H7 (cell line): ENCODE measurements at regions not wholly inside any gene's neighbourhood (a gene's known extent, or its start where the extent isn't known, plus 50 kb on each side); places are given as distances from the start of the nearest gene placed in this dataset.
A peak's percentile ranks its signal among the peaks of the same experiment; 100 is the strongest.

Experiments used
- DNase-seq: peaks from one replicate; pipeline ENCODE4 v3.0.0; 2012
- H3K27me3 ChIP-seq: 2 replicates; pipeline ENCODE4 v1.6.0; 2011; ENCODE audit warnings: mild to moderate bottlenecking, low read length; ENCODE audit not compliant: control insufficient read depth, insufficient read depth
- H3K36me3 ChIP-seq: replicated peaks from 2 replicates; pipeline ENCODE4 v1.5.1; 2011; ENCODE audit warnings: low read length; ENCODE audit not compliant: control insufficient read depth, insufficient read depth
- H3K4me3 ChIP-seq: 2 replicates; pipeline ENCODE4 v1.5.1; 2011; ENCODE audit warnings: low read depth, mild to moderate bottlenecking, control low read depth, low read length, moderate library complexity; ENCODE audit not compliant: insufficient read depth

DNA sequence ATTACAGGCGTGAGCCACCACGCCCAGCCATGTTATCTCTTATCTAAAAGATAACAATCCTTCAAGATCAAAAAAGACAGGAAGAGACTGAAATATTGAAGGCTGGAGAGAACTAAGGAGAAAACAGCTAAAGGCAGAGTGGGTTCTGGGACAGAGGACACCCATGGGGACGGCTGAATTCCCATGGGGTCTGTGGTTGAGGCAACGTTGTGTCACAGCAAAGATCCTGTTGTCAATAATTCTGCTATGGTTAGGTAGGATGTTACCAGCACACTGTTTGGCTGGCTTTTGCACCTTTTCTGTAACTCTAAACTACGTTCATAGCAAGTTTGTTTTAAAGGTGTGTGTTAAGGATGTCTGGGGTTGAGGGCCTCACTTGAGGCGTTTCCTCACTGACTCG lies 137.7 kb upstream of the APCDD1 start:
- no peak overlapping the region for H3K4me3 ChIP-seq
- DNase-seq: no peak
- H3K27me3 ChIP-seq: no peaks in the 10 kb centered on the region
- no peaks in the 10 kb centered on the region for H3K36me3 ChIP-seq

- H3K4me3 ChIP-seq: no peak overlapping the region
- no peak for DNase-seq
- H3K36me3 ChIP-seq: no peaks in the 10 kb centered on the region
- no peaks in the 10 kb centered on the region for H3K27me3 ChIP-seq
Observed at GRCh38 chr18:10317864-10318690, 136.4 kb upstream of the APCDD1 start.

DNA sequence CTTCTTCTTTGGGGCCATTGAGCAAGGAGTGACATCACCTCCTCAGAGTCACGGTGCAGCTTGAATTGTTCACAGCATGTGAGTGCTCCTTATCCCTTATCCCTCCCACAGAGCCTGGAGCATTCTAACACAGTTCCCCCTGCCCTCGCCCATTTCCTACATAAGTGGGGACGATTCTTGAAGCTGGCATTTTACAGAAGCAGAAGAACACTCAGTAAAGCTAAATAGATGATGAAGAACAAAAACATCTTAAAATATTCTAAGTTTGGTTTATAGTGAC lies 135.8 kb upstream of the APCDD1 start:
- Histone ChIP-seq H3K27me3 (no peaks in the 10 kb centered on the region), H3K36me3 (no peaks in the 10 kb centered on the region), H3K4me3 (no peak overlapping the region)
- DNase-seq: peak; percentile 53

DNA sequence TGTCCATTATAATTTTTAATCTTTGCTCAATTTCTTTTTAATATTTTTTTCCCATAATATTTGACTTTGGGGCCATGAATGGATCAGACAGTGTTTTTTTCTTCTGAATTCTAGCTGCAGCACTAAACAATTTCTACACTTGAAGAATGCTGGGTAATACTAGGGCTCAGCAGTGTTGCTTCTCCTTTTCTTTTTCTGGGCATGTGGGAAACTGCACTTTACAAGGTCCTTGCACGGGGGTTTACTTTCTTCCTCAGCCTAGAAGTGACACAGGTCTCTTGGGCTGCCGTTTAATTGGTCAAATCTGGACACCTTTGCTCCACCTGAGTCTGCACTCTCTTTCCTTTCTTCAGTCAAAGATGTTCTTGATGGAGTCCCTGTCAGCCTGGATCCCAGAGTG lies 135.4 kb upstream of the APCDD1 start:
- no peak for DNase-seq
- Histone ChIP-seq H3K27me3 (no peaks in the 10 kb centered on the region), H3K36me3 (no peaks in the 10 kb centered on the region), H3K4me3 (no peak overlapping the region)

- Histone ChIP-seq H3K27me3 (no peaks in the 10 kb centered on the region), H3K36me3 (no peaks in the 10 kb centered on the region), H3K4me3 (no peak overlapping the region)
- no peak for DNase-seq
Observed at GRCh38 chr18:10319914-10320600, 134.4 kb upstream of the APCDD1 start.

DNA sequence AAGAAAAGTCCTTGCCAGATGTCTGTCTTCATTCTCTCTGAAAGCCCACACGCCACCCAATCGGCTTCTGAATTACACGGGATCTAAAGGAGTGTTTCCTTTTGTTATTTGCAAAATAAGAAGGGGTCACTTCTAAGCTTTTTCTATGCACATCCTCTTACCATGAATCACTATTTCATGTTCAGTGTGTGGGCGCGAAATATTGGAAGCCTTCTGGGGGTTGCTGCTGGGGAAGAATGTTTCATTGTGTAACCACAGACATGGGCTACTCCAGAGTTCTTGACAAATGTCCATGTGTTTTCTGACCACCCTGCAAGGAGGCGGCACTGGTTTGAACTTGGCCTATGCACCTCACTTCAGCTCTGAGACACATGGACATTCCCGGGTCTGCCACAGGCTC lies 133.6 kb upstream of the APCDD1 start:
- no peak for DNase-seq
- no peaks in the 10 kb centered on the region for H3K36me3 ChIP-seq
- H3K27me3 ChIP-seq: no peaks in the 10 kb centered on the region
- no peak overlapping the region for H3K4me3 ChIP-seq

DNA sequence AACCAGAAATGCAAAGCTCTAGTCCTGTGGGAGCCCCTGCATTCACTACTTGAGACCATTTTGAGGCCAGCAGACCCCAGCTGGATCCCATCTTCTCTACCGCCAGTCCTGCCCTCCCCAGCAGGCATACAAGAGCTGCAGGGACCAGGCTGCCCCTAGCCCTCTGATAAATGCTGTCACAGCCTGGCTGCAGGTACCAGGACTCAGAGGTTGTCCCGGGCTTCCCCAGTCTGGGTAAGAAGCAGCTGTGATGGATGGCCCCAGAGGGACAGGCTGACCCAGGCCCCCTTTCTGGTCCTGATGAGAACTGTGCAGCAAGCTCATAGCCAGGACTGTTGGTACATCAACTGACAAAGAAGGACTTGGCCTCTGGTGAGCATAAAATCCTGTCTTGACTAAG lies 132.9 kb upstream of the APCDD1 start:
- no peaks in the 10 kb centered on the region for H3K36me3 ChIP-seq
- no peak overlapping the region for H3K4me3 ChIP-seq
- DNase-seq: no peak
- H3K27me3 ChIP-seq: no peaks in the 10 kb centered on the region

DNA sequence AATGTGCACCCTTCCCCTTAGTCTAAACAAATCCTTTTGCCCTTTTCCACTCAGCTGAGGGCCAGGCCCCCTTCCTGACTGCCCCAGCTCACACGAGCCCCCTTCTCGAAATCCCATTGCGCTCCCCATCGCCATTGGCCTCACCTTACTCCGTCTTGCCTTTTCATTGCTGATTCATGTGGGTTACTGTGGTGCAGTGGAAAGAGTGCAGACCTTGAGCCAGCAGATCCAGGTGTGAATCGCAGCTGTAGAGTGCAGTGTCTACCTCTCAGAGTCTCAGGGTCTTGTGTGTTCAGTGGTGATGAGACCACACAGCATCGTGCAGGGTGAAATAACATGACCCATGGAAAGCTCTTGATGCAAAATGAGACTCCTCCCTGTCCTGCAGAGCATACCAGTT lies 132.4 kb upstream of the APCDD1 start:
- Histone ChIP-seq H3K4me3 (no peak overlapping the region), H3K27me3 (no peaks in the 10 kb centered on the region), H3K36me3 (no peaks in the 10 kb centered on the region)
- DNase-seq: no peak

DNA sequence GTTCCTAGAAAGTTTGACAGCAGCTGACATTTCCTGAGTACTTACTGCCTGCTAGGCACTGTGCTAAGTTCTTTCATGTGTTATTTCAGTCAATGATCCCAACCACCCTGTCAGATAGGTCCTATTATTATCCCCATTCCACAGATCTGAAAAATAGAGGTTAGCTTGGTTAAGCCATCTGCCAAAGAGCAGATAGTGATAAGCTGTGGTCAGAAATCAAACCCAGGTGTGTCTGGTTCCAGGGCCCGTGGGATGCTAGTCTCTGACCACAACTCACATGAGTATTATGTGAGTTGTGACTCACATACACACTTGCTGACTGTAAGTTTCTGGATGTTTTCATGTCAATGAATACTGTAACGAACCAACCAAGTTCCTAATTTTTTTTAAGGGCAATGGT lies 132.0 kb upstream of the APCDD1 start:
- H3K36me3 ChIP-seq: no peaks in the 10 kb centered on the region
- H3K4me3 ChIP-seq: no peak overlapping the region
- H3K27me3 ChIP-seq: no peaks in the 10 kb centered on the region
- DNase-seq: no peak

GRCh38 chr18:10329101-10329500 lies 125.3 kb upstream of the APCDD1 start:
- H3K27me3 ChIP-seq: no peaks in the 10 kb centered on the region
- H3K36me3 ChIP-seq: no peaks in the 10 kb centered on the region
- no peak overlapping the region for H3K4me3 ChIP-seq
- DNase-seq: no peak

DNA sequence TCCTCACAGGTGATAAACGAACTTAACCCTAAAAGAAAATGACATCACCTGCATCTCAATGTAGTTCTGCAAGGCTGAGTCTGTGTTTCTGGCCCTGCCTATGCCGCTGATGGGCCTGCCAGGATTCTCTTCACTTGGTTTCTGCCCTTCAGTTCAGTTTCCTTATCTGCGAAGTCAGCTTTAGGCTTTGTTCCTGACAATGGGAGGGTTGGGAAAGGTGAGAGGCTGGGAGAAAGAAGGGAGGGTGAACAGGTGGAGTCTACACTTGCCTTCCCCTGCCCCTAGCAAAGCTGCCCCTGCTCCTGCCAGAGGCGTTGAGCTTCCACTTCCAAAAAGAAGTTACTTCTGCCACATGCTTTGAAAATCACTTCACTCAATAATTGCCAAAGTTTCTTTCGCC lies 124.0 kb upstream of the APCDD1 start:
- no peak overlapping the region for H3K4me3 ChIP-seq
- H3K36me3 ChIP-seq: no peaks in the 10 kb centered on the region
- no peaks in the 10 kb centered on the region for H3K27me3 ChIP-seq
- no peak for DNase-seq

DNA sequence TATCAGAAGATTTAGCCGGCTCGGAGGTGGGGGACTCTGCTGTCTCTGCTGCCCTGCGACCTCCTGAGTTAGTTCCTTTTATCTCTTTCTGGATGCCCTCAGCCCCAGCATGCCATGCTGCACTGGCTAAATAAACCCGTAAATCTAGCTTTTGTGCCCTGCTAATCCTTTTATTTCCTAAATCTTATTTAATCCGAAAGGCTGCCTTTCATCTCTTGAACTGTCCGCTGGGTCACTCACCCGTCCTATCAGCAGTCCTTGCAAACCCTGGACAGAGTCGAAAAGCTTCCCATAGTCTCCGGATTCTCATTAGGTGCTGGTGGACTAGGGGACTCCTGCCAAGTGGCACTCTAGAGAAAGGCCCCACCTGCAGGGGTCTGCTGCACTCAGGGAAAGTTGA lies 122.0 kb upstream of the APCDD1 start:
- Histone ChIP-seq H3K27me3 (no peaks in the 10 kb centered on the region), H3K4me3 (no peak overlapping the region), H3K36me3 (no peaks in the 10 kb centered on the region)
- DNase-seq: no peak

- Histone ChIP-seq H3K4me3 (no peak overlapping the region), H3K27me3 (no peaks in the 10 kb centered on the region), H3K36me3 (no peaks in the 10 kb centered on the region)
- no peak for DNase-seq
Observed at GRCh38 chr18:10336749-10337350, 117.6 kb upstream of the APCDD1 start.

DNA sequence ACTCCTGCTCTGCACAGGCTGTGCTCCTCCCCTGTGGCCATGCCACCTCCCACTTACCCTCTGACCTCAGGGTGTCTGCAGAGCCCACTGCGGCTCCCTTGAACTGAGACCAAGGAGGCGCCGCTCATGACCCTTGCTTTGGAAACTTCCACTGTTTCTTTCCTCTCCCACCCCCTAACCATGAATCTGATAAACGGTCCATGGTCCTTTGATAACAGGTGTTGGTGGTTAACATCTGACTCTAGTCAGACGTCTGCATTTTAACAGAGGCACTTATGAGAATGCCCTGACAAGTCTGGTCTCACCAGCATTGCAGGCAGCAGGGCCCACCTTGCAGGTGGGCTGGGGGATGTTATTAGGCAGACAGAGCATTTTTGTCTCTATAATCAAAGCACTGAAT lies 113.6 kb upstream of the APCDD1 start:
- no peak for DNase-seq
- Histone ChIP-seq H3K4me3 (no peak overlapping the region), H3K27me3 (no peaks in the 10 kb centered on the region), H3K36me3 (no peaks in the 10 kb centered on the region)

GRCh38 chr18:10343778-10344177 lies 110.7 kb upstream of the APCDD1 start:
- Histone ChIP-seq H3K4me3 (no peak overlapping the region), H3K27me3 (no peaks in the 10 kb centered on the region), H3K36me3 (no peaks in the 10 kb centered on the region)
- peak; percentile 43 for DNase-seq
